ENCODE measurements at regions not wholly inside any gene's neighbourhood (a gene's known extent, or its start where the extent isn't known, plus 50 kb on each side); places are given as distances from the start of the nearest gene placed in this dataset.

DNA sequence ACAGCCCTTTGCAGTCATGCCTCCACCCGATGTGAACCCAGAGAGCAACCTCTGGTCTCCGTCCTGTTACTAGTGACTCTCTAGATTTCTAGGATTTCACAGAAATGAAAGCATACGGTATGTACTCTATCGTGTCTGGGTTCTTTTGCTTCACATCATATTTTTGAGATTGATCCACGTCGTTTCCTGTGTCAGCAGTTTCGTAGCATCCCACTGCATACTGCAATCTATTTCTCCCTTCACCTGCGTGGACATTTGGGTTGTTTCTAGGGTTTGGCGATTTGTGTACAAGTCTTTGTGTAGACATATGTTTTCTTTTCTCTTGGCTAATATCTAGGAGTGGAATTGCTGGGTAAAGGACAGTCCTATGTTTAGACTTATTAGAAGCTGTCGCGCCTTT, 119.8 kb upstream of the PCBD1 start:
- TF ChIP-seq, protein P1, sequence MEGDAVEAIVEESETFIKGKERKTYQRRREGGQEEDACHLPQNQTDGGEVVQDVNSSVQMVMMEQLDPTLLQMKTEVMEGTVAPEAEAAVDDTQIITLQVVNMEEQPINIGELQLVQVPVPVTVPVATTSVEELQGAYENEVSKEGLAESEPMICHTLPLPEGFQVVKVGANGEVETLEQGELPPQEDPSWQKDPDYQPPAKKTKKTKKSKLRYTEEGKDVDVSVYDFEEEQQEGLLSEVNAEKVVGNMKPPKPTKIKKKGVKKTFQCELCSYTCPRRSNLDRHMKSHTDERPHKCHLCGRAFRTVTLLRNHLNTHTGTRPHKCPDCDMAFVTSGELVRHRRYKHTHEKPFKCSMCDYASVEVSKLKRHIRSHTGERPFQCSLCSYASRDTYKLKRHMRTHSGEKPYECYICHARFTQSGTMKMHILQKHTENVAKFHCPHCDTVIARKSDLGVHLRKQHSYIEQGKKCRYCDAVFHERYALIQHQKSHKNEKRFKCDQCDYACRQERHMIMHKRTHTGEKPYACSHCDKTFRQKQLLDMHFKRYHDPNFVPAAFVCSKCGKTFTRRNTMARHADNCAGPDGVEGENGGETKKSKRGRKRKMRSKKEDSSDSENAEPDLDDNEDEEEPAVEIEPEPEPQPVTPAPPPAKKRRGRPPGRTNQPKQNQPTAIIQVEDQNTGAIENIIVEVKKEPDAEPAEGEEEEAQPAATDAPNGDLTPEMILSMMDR (optimal IDR thresholded peaks at IDR 0.05 in 1 of 3, IDR thresholded peaks at IDR 0.05 in 1 of 3, conservative IDR thresholded peaks at IDR 0.05 in 1 of 3; ENCODE audit: extremely low read depth in 1 of 3, insufficient read depth in 2 of 3, low read length in 3 of 3) = no peak
- TF ChIP-seq EZH2 (IDR thresholded peaks at IDR 0.05; ENCODE audit: low read length) = no peak

All from keratinocyte (primary cell).